GM18519 (cell line): ENCODE measurements at regions not wholly inside any gene's neighbourhood (a gene's known extent, or its start where the extent isn't known, plus 50 kb on each side); places are given as distances from the start of the nearest gene placed in this dataset.
A peak's percentile ranks its signal among the peaks of the same experiment; 100 is the strongest.
"Not testable (repeated sequence)": the region's sequence is repeated elsewhere in the genome, so short reads cannot be mapped to it uniquely, and the experiment has no call there.

ENCODE experiments used
- ATAC-seq: cut with Tn5 transposase; IDR thresholded peaks from one replicate; pipeline ENCODE4 v1.9.1; 2021; ENCODE audit warnings: mild to moderate bottlenecking, moderate library complexity; ENCODE audit not compliant: unreplicated experiment, low FRiP score

- no peak for ATAC-seq
Observed at GRCh38 chr5:108696951-108697715, 50.6 kb upstream of the FER start.

GRCh38 chr5:108696407-108696806 lies 51.3 kb upstream of the FER start:
- ATAC-seq: no peak

GRCh38 chr5:108688485-108688884 lies 59.2 kb upstream of the FER start:
- ATAC-seq: no peak

GRCh38 chr5:108687595-108688200 lies 60.0 kb upstream of the FER start:
- ATAC-seq: no peak

- no peak for ATAC-seq
Observed at GRCh38 chr5:108686676-108687075, 61.0 kb upstream of the FER start.

- not testable (repeated sequence) for ATAC-seq
Observed at GRCh38 chr5:108685448-108686216, 62.1 kb upstream of the FER start.

- peak; percentile 93 for ATAC-seq
Observed at GRCh38 chr5:108681079-108681921, 66.4 kb upstream of the FER start.

GRCh38 chr5:108678091-108678490 lies 69.6 kb upstream of the FER start:
- ATAC-seq: no peak

- ATAC-seq: no peak
Observed at GRCh38 chr5:108675736-108676135, 72.0 kb upstream of the FER start.

GRCh38 chr5:108672639-108673038 lies 75.1 kb upstream of the FER start:
- ATAC-seq: no peak

- ATAC-seq: no peak
Observed at GRCh38 chr5:108670591-108671289, 77.0 kb upstream of the FER start.

- no peak for ATAC-seq
Observed at GRCh38 chr5:108669462-108669861, 78.2 kb upstream of the FER start.

- no peak for ATAC-seq
Observed at GRCh38 chr5:108661590-108662219, 86.0 kb upstream of the FER start.

- ATAC-seq: no peak
Observed at GRCh38 chr5:108661024-108661423, 86.7 kb upstream of the FER start.

- no peak for ATAC-seq
Observed at GRCh38 chr5:108660291-108660690, 87.4 kb upstream of the FER start.

- no peak for ATAC-seq
Observed at GRCh38 chr5:108659531-108659930, 88.2 kb upstream of the FER start.

GRCh38 chr5:108655750-108656450 lies 91.8 kb upstream of the FER start:
- no peak for ATAC-seq

GRCh38 chr5:108654051-108654450 lies 93.6 kb upstream of the FER start:
- ATAC-seq: no peak

- no peak for ATAC-seq
Observed at GRCh38 chr5:108653201-108653600, 94.5 kb upstream of the FER start.
